ENCODE measurements at regions not wholly inside any gene's neighbourhood (a gene's known extent, or its start where the extent isn't known, plus 50 kb on each side); places are given as distances from the start of the nearest gene placed in this dataset.

GRCh38 chr5:96114736-96115135, 153.1 kb upstream of the ELL2 start:
- Histone ChIP-seq H3K4me3 (ENCODE audit: low read depth, low read length) (no peak overlapping the region), H3K9me3 (ENCODE audit: control insufficient read depth, insufficient read depth, low read depth, low read length) (no peaks in the 10 kb centered on the region), H3K27ac (ENCODE audit: extremely low read depth, low read depth, low read length) (no peak overlapping the region), H3K4me1 (ENCODE audit: control insufficient read depth, insufficient read depth, low read length) (peaks cover 13% of the 10 kb centered on the region), H3K36me3 (ENCODE audit: control insufficient read depth in 2 of 2, insufficient read depth in 1 of 2, low read length in 2 of 2) (no peaks in the 10 kb centered on the region)
- CTCF ChIA-PET = no interaction called here
- POLR2A ChIA-PET = no interaction called here
- TF ChIP-seq ZNF580 (tag by site-specific recombination; IDR thresholded peaks at IDR 0.05) (peak; percentile 45; the same call in 1 of the 2 replicates), ZNF777 (tag by site-specific recombination; IDR thresholded peaks at IDR 0.05; ENCODE audit: borderline replicate concordance) (no peak)

DNA sequence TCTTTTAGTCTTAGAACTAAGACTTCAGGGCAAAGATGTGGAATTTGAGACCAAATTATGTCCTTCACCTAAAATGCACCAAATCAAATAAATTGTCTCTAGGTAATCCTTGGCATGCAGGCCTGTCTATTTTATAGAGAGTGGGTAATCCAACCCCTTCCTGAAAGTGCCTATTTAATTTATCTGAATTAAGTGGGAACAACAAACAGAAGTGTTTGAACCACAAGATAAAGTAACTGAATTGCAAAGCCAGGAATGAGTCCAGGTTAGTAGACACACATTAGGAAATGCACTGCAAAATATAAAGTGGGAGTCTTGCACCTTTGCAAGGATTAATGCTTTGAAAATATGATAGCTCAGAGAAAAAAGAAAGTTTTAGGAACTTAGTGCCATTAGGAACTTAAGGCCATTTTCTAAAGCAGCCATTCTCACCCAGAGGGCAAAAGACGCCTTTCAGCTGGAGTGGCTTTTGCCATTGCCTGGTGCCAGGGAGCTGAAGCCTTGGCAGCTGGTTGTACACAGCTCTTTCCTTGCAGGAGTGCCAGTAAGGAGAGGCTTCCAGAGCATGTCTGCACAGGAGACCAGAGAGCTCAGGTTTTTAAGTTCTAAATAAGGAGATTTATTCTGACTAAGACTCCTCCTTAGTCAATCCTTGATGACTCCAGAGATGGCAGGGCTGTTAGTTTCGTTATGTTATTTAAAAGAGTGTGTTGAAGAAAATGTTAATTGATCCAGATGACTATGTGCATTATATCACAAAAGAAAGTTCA, 151.7 kb upstream of the ELL2 start:
- no peak overlapping the region for H3K4me3 ChIP-seq (ENCODE audit: low read depth, low read length)
- peaks cover 16% of the 10 kb centered on the region for H3K4me1 ChIP-seq (ENCODE audit: control insufficient read depth, insufficient read depth, low read length)
- POLR2A ChIA-PET = no interaction called here
- CTCF ChIA-PET = interaction anchor here (0.5 kb wide), 1 partner anchor 59 kb away, joined by 4 read pairs; no protein-coding TSS in a partner anchor
- H3K9me3 ChIP-seq (ENCODE audit: control insufficient read depth, insufficient read depth, low read depth, low read length) = no peaks in the 10 kb centered on the region
- peak; percentile 54 for TF ChIP-seq ZBTB44 (tag by site-specific recombination; IDR thresholded peaks at IDR 0.05)
- no peak for TF ChIP-seq ZNF18 (tag by site-specific recombination; IDR thresholded peaks at IDR 0.05)
- no peak for TF ChIP-seq ZNF664 (tag by site-specific recombination; IDR thresholded peaks at IDR 0.05)
- TF ChIP-seq REPIN1 (tag by site-specific recombination; IDR thresholded peaks at IDR 0.05; ENCODE audit: low read depth) = no peak
- TF ChIP-seq, protein P1, sequence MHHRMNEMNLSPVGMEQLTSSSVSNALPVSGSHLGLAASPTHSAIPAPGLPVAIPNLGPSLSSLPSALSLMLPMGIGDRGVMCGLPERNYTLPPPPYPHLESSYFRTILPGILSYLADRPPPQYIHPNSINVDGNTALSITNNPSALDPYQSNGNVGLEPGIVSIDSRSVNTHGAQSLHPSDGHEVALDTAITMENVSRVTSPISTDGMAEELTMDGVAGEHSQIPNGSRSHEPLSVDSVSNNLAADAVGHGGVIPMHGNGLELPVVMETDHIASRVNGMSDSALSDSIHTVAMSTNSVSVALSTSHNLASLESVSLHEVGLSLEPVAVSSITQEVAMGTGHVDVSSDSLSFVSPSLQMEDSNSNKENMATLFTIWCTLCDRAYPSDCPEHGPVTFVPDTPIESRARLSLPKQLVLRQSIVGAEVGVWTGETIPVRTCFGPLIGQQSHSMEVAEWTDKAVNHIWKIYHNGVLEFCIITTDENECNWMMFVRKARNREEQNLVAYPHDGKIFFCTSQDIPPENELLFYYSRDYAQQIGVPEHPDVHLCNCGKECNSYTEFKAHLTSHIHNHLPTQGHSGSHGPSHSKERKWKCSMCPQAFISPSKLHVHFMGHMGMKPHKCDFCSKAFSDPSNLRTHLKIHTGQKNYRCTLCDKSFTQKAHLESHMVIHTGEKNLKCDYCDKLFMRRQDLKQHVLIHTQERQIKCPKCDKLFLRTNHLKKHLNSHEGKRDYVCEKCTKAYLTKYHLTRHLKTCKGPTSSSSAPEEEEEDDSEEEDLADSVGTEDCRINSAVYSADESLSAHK (tag by site-specific recombination; IDR thresholded peaks at IDR 0.05) = peak; percentile 33; the same call in 1 of the 2 replicates
- TF ChIP-seq ZNF843 (tag by site-specific recombination; IDR thresholded peaks at IDR 0.05) = peak; percentile 85; the same call in 1 of the 2 replicates
- TF ChIP-seq ZNF10 (tag by site-specific recombination; IDR thresholded peaks at IDR 0.05) = peak; percentile 29; the same call in 1 of the 2 replicates
- TF ChIP-seq ZXDB (tag by site-specific recombination; IDR thresholded peaks at IDR 0.05) = peak; percentile 38; the same call in 1 of the 2 replicates
- peak; percentile 52; the same call in 1 of the 2 replicates for TF ChIP-seq FEZF1 (tag by site-specific recombination; IDR thresholded peaks at IDR 0.05)
- no peaks in the 10 kb centered on the region for H3K36me3 ChIP-seq (ENCODE audit: control insufficient read depth in 2 of 2, insufficient read depth in 1 of 2, low read length in 2 of 2)
- no peak overlapping the region; the same call in 1 of the 2 replicates for H3K27ac ChIP-seq (ENCODE audit: extremely low read depth, low read depth, low read length)

DNA sequence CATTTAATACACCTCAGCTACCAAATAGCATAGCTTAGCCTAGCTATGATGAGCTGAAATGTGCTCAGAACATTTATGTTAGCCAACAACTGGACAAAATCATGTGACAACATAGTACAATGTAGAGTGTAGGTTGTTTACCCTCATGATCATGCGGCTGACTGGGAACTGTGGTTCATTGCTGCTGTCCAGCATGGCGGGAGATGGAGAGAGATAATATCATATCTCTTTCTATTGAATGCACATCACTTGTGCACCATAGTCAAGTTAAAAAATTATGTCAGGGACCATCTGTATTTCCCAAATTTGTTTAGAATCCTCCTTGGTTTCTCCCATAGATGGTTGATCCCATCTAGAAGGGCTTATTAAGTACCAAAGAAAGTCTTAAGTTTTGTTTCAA, 151.1 kb upstream of the ELL2 start:
- H3K9me3 ChIP-seq (ENCODE audit: control insufficient read depth, insufficient read depth, low read depth, low read length) = no peaks in the 10 kb centered on the region
- no peaks in the 10 kb centered on the region for H3K36me3 ChIP-seq (ENCODE audit: control insufficient read depth in 2 of 2, insufficient read depth in 1 of 2, low read length in 2 of 2)
- H3K27ac ChIP-seq (ENCODE audit: extremely low read depth, low read depth, low read length) = no peak overlapping the region
- CTCF ChIA-PET = no interaction called here
- POLR2A ChIA-PET = no interaction called here
- no peak overlapping the region for H3K4me3 ChIP-seq (ENCODE audit: low read depth, low read length)
- peaks cover 16% of the 10 kb centered on the region for H3K4me1 ChIP-seq (ENCODE audit: control insufficient read depth, insufficient read depth, low read length)
- TF ChIP-seq ZNF341 (tag by site-specific recombination; IDR thresholded peaks at IDR 0.05; ENCODE audit: low read depth) = no peak
- TF ChIP-seq ZNF670 (tag by site-specific recombination; IDR thresholded peaks at IDR 0.05; ENCODE audit: low read depth) = no peak
- TF ChIP-seq MEIS1 (CRISPR knock-in tag; IDR thresholded peaks at IDR 0.05; ENCODE audit: borderline replicate concordance) = no peak
- TF ChIP-seq, protein P2, sequence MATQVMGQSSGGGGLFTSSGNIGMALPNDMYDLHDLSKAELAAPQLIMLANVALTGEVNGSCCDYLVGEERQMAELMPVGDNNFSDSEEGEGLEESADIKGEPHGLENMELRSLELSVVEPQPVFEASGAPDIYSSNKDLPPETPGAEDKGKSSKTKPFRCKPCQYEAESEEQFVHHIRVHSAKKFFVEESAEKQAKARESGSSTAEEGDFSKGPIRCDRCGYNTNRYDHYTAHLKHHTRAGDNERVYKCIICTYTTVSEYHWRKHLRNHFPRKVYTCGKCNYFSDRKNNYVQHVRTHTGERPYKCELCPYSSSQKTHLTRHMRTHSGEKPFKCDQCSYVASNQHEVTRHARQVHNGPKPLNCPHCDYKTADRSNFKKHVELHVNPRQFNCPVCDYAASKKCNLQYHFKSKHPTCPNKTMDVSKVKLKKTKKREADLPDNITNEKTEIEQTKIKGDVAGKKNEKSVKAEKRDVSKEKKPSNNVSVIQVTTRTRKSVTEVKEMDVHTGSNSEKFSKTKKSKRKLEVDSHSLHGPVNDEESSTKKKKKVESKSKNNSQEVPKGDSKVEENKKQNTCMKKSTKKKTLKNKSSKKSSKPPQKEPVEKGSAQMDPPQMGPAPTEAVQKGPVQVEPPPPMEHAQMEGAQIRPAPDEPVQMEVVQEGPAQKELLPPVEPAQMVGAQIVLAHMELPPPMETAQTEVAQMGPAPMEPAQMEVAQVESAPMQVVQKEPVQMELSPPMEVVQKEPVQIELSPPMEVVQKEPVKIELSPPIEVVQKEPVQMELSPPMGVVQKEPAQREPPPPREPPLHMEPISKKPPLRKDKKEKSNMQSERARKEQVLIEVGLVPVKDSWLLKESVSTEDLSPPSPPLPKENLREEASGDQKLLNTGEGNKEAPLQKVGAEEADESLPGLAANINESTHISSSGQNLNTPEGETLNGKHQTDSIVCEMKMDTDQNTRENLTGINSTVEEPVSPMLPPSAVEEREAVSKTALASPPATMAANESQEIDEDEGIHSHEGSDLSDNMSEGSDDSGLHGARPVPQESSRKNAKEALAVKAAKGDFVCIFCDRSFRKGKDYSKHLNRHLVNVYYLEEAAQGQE (tag by site-specific recombination; IDR thresholded peaks at IDR 0.05) = peak; percentile 90
- no peak for TF ChIP-seq ZSCAN23 (tag by site-specific recombination; IDR thresholded peaks at IDR 0.05)
